HEK293 (cell line): ENCODE measurements at regions not wholly inside any gene's neighbourhood (a gene's known extent, or its start where the extent isn't known, plus 50 kb on each side); places are given as distances from the start of the nearest gene placed in this dataset.
"Not testable (repeated sequence)": the region's sequence is repeated elsewhere in the genome, so short reads cannot be mapped to it uniquely, and the experiment has no call there.

ENCODE experiments used
- HOXA7 ChIP-seq: sonication (generic); formaldehyde crosslinking; IDR thresholded peaks from 2 replicates; pipeline ENCODE4 v1.8.1; 2022; ENCODE audit warnings: missing genetic modification reagents, borderline replicate concordance
- MYNN ChIP-seq: fragments of 450-650 bp; formaldehyde crosslinking; IDR thresholded peaks from 2 replicates; pipeline ENCODE4 v1.5.1; 2016; ENCODE audit warnings: missing biosample characterization, missing genetic modification characterization, borderline replicate concordance
- SP2 ChIP-seq: fragments of 450-650 bp; formaldehyde crosslinking; IDR thresholded peaks from 2 replicates; pipeline ENCODE4 v1.5.1; 2016; ENCODE audit warnings: missing biosample characterization, missing genetic modification characterization
- ZNF274 ChIP-seq, 2 experiments: fragments of 200-500 bp in 1 of 2; fragments of 450-650 bp in 1 of 2; sonication (Bioruptor generic) in 1 of 2; formaldehyde crosslinking in 1 of 2; IDR thresholded peaks; 2 replicates each; pipeline versions ENCODE4 v1.5.1 to v1.6.1; 2014 to 2016; ENCODE audit warnings: borderline replicate concordance in 1 of 2, inconsistent platforms in 1 of 2, low read length in 1 of 2, missing biosample characterization in 1 of 2, missing genetic modification characterization in 1 of 2
- TF ChIP-seq, protein P1 (sequence below): fragments of 450-650 bp; formaldehyde crosslinking; IDR thresholded peaks from 2 replicates; pipeline ENCODE4 v1.5.1; 2016; ENCODE audit warnings: missing biosample characterization, missing genetic modification characterization
- TF ChIP-seq, protein P2 (sequence below): fragments of 450-650 bp; formaldehyde crosslinking; IDR thresholded peaks from 2 replicates; pipeline ENCODE4 v1.5.1; 2016; ENCODE audit warnings: missing biosample characterization, missing genetic modification characterization, low read depth
- TF ChIP-seq, protein P3 (sequence below): fragments of 450-650 bp; formaldehyde crosslinking; IDR thresholded peaks from 2 replicates; pipeline ENCODE4 v1.5.1; 2016; ENCODE audit warnings: missing biosample characterization, missing genetic modification characterization
- TF ChIP-seq, protein P4 (sequence below): fragments of 450-650 bp; formaldehyde crosslinking; IDR thresholded peaks from 2 replicates; pipeline ENCODE4 v1.5.1; 2016; ENCODE audit warnings: missing biosample characterization, missing genetic modification characterization
- TF ChIP-seq, protein P5 (sequence below): fragments of 450-650 bp; formaldehyde crosslinking; optimal IDR thresholded peaks from 2 replicates; pipeline ENCODE3; 2016; ENCODE audit warnings: missing biosample characterization, mild to moderate bottlenecking, missing genetic modification characterization

DNA sequence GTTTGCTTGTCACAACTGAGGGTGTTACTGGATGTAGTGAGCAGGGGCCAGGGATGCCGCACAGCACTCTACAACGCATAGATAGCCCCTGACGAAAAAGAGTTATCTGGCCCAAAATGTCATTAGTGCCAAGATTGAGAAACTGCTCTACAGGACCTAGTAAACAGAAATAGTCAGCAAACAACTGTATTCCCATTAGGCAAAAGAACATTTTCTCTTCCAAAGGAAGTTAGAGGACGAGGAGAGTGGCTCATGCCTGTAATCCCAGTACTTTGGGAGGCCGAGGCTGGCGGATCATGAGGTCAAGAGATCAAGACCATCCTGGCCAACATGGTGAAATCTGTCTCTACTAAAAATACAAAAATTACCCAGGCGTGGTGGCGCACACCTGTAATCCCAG, 189.1 kb downstream of the DUSP10 start:
- not testable (repeated sequence) for TF ChIP-seq MYNN; HOXA7 (CRISPR knock-in tag); SP2 (tag by site-specific recombination); ZNF274 (IDR thresholded peaks at IDR 0.05; ENCODE audit: low read length); ZNF274 (tag by site-specific recombination; IDR thresholded peaks at IDR 0.05; ENCODE audit: borderline replicate concordance)
- TF ChIP-seq, protein P1, sequence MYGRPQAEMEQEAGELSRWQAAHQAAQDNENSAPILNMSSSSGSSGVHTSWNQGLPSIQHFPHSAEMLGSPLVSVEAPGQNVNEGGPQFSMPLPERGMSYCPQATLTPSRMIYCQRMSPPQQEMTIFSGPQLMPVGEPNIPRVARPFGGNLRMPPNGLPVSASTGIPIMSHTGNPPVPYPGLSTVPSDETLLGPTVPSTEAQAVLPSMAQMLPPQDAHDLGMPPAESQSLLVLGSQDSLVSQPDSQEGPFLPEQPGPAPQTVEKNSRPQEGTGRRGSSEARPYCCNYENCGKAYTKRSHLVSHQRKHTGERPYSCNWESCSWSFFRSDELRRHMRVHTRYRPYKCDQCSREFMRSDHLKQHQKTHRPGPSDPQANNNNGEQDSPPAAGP: not testable (repeated sequence)
- TF ChIP-seq, protein P2, sequence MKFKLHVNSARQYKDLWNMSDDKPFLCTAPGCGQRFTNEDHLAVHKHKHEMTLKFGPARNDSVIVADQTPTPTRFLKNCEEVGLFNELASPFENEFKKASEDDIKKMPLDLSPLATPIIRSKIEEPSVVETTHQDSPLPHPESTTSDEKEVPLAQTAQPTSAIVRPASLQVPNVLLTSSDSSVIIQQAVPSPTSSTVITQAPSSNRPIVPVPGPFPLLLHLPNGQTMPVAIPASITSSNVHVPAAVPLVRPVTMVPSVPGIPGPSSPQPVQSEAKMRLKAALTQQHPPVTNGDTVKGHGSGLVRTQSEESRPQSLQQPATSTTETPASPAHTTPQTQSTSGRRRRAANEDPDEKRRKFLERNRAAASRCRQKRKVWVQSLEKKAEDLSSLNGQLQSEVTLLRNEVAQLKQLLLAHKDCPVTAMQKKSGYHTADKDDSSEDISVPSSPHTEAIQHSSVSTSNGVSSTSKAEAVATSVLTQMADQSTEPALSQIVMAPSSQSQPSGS: not testable (repeated sequence)
- TF ChIP-seq, protein P3, sequence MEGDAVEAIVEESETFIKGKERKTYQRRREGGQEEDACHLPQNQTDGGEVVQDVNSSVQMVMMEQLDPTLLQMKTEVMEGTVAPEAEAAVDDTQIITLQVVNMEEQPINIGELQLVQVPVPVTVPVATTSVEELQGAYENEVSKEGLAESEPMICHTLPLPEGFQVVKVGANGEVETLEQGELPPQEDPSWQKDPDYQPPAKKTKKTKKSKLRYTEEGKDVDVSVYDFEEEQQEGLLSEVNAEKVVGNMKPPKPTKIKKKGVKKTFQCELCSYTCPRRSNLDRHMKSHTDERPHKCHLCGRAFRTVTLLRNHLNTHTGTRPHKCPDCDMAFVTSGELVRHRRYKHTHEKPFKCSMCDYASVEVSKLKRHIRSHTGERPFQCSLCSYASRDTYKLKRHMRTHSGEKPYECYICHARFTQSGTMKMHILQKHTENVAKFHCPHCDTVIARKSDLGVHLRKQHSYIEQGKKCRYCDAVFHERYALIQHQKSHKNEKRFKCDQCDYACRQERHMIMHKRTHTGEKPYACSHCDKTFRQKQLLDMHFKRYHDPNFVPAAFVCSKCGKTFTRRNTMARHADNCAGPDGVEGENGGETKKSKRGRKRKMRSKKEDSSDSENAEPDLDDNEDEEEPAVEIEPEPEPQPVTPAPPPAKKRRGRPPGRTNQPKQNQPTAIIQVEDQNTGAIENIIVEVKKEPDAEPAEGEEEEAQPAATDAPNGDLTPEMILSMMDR (tag by site-specific recombination): not testable (repeated sequence)
- TF ChIP-seq, protein P4, sequence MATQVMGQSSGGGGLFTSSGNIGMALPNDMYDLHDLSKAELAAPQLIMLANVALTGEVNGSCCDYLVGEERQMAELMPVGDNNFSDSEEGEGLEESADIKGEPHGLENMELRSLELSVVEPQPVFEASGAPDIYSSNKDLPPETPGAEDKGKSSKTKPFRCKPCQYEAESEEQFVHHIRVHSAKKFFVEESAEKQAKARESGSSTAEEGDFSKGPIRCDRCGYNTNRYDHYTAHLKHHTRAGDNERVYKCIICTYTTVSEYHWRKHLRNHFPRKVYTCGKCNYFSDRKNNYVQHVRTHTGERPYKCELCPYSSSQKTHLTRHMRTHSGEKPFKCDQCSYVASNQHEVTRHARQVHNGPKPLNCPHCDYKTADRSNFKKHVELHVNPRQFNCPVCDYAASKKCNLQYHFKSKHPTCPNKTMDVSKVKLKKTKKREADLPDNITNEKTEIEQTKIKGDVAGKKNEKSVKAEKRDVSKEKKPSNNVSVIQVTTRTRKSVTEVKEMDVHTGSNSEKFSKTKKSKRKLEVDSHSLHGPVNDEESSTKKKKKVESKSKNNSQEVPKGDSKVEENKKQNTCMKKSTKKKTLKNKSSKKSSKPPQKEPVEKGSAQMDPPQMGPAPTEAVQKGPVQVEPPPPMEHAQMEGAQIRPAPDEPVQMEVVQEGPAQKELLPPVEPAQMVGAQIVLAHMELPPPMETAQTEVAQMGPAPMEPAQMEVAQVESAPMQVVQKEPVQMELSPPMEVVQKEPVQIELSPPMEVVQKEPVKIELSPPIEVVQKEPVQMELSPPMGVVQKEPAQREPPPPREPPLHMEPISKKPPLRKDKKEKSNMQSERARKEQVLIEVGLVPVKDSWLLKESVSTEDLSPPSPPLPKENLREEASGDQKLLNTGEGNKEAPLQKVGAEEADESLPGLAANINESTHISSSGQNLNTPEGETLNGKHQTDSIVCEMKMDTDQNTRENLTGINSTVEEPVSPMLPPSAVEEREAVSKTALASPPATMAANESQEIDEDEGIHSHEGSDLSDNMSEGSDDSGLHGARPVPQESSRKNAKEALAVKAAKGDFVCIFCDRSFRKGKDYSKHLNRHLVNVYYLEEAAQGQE (tag by site-specific recombination): not testable (repeated sequence)
- TF ChIP-seq, protein P5, sequence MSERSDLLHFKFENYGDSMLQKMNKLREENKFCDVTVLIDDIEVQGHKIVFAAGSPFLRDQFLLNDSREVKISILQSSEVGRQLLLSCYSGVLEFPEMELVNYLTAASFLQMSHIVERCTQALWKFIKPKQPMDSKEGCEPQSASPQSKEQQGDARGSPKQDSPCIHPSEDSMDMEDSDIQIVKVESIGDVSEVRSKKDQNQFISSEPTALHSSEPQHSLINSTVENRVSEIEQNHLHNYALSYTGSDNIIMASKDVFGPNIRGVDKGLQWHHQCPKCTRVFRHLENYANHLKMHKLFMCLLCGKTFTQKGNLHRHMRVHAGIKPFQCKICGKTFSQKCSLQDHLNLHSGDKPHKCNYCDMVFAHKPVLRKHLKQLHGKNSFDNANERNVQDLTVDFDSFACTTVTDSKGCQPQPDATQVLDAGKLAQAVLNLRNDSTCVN: not testable (repeated sequence)
